H1 (cell line): ENCODE measurements at regions not wholly inside any gene's neighbourhood (a gene's known extent, or its start where the extent isn't known, plus 50 kb on each side); places are given as distances from the start of the nearest gene placed in this dataset.

Experiments
- ASH2L ChIP-seq: fragments of 200-600, 300-600 bp; sonication (generic); IDR thresholded peaks from one replicate; pipeline ENCODE4 v1.7.1; 2017; ENCODE audit warnings: low read length
- CBX8 ChIP-seq: fragments of 300-800, 300-1000 bp; sonication (generic); IDR thresholded peaks from 2 replicates; pipeline ENCODE4 v1.7.1; 2016; ENCODE audit warnings: low read depth, low read length, borderline replicate concordance
- CHD7 ChIP-seq: fragments of 300-600 bp; sonication (generic); IDR thresholded peaks from 2 replicates; pipeline ENCODE4 v1.7.1; 2012; ENCODE audit warnings: low read length, moderate library complexity, mild to moderate bottlenecking, inconsistent platforms; ENCODE audit not compliant: insufficient replicate concordance
- JUN ChIP-seq: IDR thresholded peaks from 2 replicates; pipeline ENCODE4 v1.6.1; 2011; ENCODE audit warnings: low read depth, mild to moderate bottlenecking, improper control_type of control experiment, low read length
- NANOG ChIP-seq: IDR thresholded peaks from 2 replicates; pipeline ENCODE4 v1.6.1; 2011; ENCODE audit warnings: low read length, low read depth, mild to moderate bottlenecking, inconsistent platforms; ENCODE audit not compliant: insufficient read depth, poor library complexity, severe bottlenecking

DNA sequence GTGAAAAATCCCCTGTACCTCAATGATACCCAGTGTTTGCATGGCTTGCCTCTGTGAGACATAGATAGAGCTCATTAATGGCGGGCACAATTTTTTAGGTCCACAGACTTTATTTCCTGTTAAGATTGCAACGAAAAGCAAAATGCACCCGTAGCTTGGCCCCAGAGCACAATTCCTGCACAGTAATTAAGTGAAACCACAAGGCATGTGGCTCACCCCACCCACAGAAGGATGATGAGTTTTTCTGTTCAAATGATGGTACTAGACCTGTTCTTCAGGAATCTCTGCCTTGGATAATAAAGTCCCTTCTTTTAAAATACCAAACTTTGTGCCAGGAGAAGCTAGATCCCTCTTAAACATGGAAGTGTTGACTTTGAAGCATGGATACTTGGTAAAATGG, 738.1 kb downstream of the QKI start (continued):
- TF ChIP-seq CHD7 (no peak), NANOG (no peak), JUN (no peak), ASH2L (no peak), CBX8 (no peak)
- TF ChIP-seq, all 59 proteins: peak for 0
